ENCODE measurements at regions not wholly inside any gene's neighbourhood (a gene's known extent, or its start where the extent isn't known, plus 50 kb on each side); places are given as distances from the start of the nearest gene placed in this dataset.
"Not testable (repeated sequence)": the region's sequence is repeated elsewhere in the genome, so short reads cannot be mapped to it uniquely, and the experiment has no call there.

- no peak for DNase-seq (ENCODE audit: extremely low read depth in 1 of 2, low read depth in 1 of 2)
Measured at GRCh38 chrX:101823236-101823635, 108.6 kb downstream of the ZMAT1 start.

DNA sequence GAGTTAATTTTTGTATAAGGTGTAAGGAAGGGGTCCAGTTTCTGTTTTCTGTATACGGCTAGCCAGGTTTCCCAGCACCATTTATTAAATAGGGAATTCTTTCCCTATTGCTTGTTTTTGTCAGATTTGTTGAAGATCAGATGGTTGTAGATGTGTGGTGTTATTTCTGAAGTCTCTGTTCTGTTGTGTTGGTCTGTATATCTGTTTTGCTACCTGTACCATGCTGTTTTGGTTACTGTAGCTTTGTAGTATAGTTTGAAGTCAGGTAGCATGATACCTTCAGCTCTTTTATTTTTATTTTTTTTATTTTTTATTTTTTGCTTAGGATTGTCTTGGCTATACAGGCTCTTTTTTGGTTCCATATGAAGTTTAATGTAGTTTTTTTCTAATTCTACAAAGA lies 114.1 kb downstream of the ZMAT1 start:
- not testable (repeated sequence) for DNase-seq (ENCODE audit: extremely low read depth in 1 of 2, low read depth in 1 of 2)

- DNase-seq (ENCODE audit: extremely low read depth in 1 of 2, low read depth in 1 of 2) = no peak
Measured at GRCh38 chrX:101813200-101813599, 118.6 kb downstream of the ZMAT1 start.

- DNase-seq (ENCODE audit: extremely low read depth in 1 of 2, low read depth in 1 of 2) = no peak
Measured at GRCh38 chrX:101803451-101803850, 128.4 kb downstream of the ZMAT1 start.

GRCh38 chrX:101799387-101799786 lies 132.4 kb downstream of the ZMAT1 start:
- peak; percentile 37 to 56 for DNase-seq (ENCODE audit: extremely low read depth in 1 of 2, low read depth in 1 of 2)

DNA sequence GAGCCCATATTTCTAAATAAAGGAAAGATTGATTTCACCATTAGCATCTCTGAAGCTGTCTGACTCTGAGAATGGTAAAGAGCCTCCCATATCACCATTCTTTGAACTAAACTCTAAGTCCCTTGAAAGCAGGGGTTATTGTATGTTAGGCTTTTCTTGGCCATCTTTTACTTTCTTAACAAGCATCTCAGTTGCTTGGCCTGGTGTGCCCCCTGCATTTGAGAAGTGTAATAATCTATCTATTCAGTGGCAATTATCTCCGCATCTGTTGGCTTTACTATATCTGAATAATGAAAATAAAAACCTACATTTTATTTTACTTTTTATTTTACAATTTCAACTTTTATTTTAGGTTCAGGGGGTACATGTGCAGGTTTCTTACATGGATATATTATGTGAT lies 128.3 kb upstream of the ARMCX2 start:
- DNase-seq (ENCODE audit: extremely low read depth in 1 of 2, low read depth in 1 of 2) = no peak

GRCh38 chrX:101785142-101785541 lies 125.5 kb upstream of the ARMCX2 start:
- DNase-seq (ENCODE audit: extremely low read depth in 1 of 2, low read depth in 1 of 2) = no peak

GRCh38 chrX:101780421-101780820 lies 120.8 kb upstream of the ARMCX2 start:
- not testable (repeated sequence) for DNase-seq (ENCODE audit: extremely low read depth in 1 of 2, low read depth in 1 of 2)

- no peak for DNase-seq (ENCODE audit: extremely low read depth in 1 of 2, low read depth in 1 of 2)
Measured at GRCh38 chrX:101774340-101774739, 114.7 kb upstream of the ARMCX2 start.

DNA sequence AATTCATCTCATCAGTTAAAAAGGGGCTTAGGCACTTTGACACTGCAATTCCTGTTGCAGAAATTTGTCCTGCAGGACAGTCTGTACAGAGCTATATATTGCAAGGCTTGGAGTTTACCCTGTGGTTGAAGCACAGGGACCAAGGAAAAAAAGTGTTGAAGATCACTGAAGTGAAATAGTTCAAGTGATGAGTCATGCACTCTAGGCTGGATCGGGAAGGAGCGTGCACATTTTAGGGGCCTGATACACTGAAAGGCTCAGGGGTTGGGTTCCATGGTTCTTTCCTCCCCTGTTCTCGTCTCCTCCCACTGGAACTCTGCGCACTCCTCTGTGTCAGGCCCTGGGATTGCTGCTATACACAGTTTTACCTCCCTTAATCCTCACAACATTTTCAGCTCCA lies 104.9 kb upstream of the ARMCX2 start:
- DNase-seq (ENCODE audit: extremely low read depth in 1 of 2, low read depth in 1 of 2) = no peak

DNA sequence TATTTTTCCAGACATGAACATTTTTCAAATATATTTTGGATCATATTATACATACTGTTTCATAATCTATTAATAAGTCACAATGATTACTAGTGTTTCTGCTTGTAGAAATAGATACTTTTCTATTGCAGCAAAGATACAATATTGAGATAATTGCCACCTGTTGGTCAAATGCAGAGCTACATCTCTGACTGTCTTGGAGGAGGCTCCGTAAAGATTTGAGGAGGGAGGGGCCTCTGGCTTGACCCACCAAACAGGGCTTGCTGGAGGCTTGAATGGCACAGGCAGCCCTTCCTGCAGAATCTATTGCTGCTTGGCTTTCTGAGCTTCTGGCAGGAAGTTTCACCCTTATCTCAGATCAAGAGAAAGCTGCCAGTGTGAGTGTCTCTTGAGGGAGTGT lies 99.3 kb upstream of the ARMCX2 start:
- peak in 1 of 2 donors; percentile 1 for DNase-seq (ENCODE audit: extremely low read depth in 1 of 2, low read depth in 1 of 2)

DNA sequence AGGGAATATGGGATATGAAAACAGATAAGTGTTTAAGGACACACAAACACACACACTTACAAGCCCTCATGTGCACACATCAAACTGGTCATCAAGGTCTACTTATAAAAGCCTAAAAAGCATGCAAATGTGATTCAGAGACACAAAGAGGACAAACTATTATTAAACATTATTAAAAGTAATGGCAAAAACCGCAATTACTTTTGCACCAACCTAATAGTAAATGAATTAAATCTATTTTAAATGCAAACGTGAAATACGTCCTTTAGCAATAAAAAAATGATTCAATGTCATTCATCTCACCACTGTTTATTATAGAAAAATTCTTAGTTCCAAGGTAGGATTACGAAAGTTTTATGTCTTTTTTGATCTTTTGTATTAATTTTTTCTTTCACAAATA lies 91.1 kb upstream of the ARMCX2 start:
- DNase-seq (ENCODE audit: extremely low read depth in 1 of 2, low read depth in 1 of 2) = no peak

GRCh38 chrX:101749436-101749835 lies 89.8 kb upstream of the ARMCX2 start:
- no peak for DNase-seq (ENCODE audit: extremely low read depth in 1 of 2, low read depth in 1 of 2)

GRCh38 chrX:101745046-101745445 lies 85.4 kb upstream of the ARMCX2 start:
- DNase-seq (ENCODE audit: extremely low read depth in 1 of 2, low read depth in 1 of 2) = no peak

GRCh38 chrX:101744085-101744484 lies 84.4 kb upstream of the ARMCX2 start:
- no peak for DNase-seq (ENCODE audit: extremely low read depth in 1 of 2, low read depth in 1 of 2)

- no peak for DNase-seq (ENCODE audit: extremely low read depth in 1 of 2, low read depth in 1 of 2)
Measured at GRCh38 chrX:101740642-101741041, 81.0 kb upstream of the ARMCX2 start.

- not testable (repeated sequence) for DNase-seq (ENCODE audit: extremely low read depth in 1 of 2, low read depth in 1 of 2)
Measured at GRCh38 chrX:101738867-101739266, 79.2 kb upstream of the ARMCX2 start.

DNA sequence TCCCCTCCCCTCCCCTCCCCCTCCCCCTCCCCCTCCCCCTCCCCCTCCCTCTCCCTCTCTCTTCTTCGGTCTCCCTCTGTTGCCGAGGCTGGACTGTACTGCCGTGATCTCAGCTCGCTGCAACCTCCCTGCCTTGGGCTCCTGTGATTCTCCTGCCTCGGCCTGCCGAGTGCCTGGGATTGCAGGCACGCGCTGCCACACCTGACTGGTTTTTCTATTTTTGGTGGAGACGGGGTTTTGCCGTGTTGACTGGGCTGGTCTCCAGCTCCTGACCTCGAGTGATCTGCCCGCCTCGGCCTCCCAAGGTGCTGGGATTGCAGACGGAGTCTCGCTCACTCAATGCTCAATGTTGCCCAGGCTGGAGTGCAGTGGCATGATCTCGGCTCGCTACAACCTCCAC lies 78.8 kb upstream of the ARMCX2 start:
- DNase-seq (ENCODE audit: extremely low read depth in 1 of 2, low read depth in 1 of 2) = not testable (repeated sequence)

GRCh38 chrX:101736651-101737050 lies 77.0 kb upstream of the ARMCX2 start:
- no peak for DNase-seq (ENCODE audit: extremely low read depth in 1 of 2, low read depth in 1 of 2)

DNA sequence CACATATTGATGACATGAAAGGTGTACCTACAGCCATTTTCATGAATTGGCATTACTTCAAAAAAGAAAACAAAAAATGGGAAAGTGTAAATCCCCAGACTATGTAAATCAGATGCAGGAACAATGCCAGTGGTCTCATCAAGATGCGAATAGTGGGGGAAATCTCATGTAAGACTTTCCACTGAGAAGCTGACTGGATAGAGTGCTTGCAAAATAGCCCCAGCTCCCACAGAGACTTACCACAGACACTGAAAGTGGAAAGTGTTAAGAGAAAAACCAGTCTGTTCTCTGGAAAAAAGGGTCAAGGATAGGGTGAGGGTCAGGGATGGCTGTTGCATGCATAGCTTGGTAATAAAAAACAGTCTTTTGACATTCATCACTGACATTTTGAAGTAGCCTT lies 73.2 kb upstream of the ARMCX2 start:
- DNase-seq (ENCODE audit: extremely low read depth in 1 of 2, low read depth in 1 of 2) = no peak

DNA sequence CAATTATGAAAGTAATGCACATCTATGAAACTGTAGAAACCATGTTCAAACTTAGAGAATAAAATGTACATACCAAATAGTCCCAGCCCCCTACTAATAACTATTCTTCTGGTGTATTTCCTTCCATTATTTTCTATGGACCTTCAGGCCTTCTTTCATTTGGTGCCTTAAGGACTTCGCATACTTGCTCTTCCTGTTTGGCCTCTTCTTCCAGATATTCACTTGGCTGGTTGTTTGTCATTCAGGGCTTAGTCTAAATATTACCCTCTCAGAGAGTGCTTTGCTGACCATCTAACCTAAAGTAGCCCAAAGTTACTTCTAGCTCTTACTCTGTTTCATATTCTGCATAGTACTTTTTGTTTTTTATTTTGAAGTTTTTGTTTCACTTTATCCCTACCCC lies 70.3 kb upstream of the ARMCX2 start:
- DNase-seq (ENCODE audit: extremely low read depth in 1 of 2, low read depth in 1 of 2) = no peak
